Globus pallidus (tissue), 1 donor: ENCODE measurements at regions not wholly inside any gene's neighbourhood (a gene's known extent, or its start where the extent isn't known, plus 50 kb on each side); places are given as distances from the start of the nearest gene placed in this dataset.
"Not testable (repeated sequence)": the region's sequence is repeated elsewhere in the genome, so short reads cannot be mapped to it uniquely, and the experiment has no call there.

Source experiments
- DNase-seq: peaks from one replicate; pipeline ENCODE4 v3.0.0-alpha.2; 2015; ENCODE audit warnings: low spot score

DNA sequence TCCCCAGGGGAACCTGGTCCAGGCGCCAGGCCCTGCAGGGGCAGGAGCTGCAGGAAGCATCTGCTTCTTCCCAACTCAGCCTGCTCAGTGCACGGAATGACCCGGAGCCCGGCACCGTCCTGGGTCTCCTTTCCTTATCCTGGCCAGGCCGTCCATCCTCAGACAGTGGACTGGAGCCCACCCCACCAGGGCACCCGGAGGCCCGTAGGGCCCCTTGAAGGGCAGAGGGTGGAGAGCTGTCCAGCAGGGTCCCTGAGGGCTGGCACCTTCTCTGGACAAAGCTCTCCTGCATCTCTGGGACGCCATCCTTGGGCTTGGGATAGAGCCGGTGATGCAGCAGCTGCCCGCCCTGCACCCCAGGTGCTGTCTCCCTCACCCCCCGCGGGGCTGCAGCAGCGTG is 207.9 kb downstream of the TMEM121 start:
- DNase-seq: not testable (repeated sequence)

DNA sequence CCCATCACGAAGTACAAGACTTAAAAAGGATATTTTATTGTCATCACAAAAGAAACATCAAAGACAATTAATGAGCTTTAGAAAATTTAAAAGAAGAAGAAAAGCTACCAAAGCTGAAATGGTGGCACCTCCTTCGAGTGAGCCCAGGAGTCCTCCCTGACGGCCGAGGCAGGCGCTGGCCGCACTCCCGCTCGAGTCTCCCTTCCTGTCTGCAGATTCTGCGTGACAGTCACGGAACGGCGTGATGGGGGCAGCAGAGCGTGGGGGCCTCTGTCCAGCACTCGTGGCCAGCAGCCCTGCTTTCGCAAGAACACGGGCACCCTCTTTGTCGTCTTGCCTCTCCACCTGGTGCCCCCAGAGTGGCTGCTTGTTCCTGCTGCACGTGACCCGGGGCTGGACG is 209.9 kb downstream of the TMEM121 start:
- DNase-seq: not testable (repeated sequence)

- DNase-seq: no peak
These were observed 211.3 kb downstream of the TMEM121 start for GRCh38 chr14:105737504-105738246.

- DNase-seq: no peak
These were observed 212.3 kb downstream of the TMEM121 start for GRCh38 chr14:105738638-105739037.

- DNase-seq: no peak
These were observed 213.1 kb downstream of the TMEM121 start for GRCh38 chr14:105739331-105740102.

DNA sequence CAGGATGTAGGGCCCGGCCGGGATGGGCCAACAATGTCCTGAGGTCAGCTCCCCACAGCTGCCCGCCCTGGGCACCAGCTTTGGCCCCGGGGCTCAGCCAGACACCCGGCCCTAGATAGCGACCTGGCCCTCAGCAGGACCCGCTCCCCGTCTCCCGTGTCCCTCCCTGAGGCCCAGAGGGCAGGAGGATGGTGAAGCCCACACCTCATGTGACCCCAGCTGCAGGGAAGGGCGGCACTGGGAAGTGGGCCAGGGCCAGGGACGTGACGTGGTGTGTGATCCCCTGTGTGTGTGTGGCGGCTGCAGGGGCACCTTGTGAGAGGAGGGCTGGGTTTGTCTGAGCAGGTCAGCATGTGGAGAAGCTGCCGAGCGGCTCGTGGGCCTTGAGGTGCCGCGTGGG is 213.9 kb downstream of the TMEM121 start:
- DNase-seq: not testable (repeated sequence)

GRCh38 chr14:105740961-105741360 is 214.6 kb downstream of the TMEM121 start:
- not testable (repeated sequence) for DNase-seq

- DNase-seq: not testable (repeated sequence)
These were observed 215.5 kb downstream of the TMEM121 start for GRCh38 chr14:105741707-105742530.

- DNase-seq: no peak
These were observed 216.1 kb downstream of the TMEM121 start for GRCh38 chr14:105742531-105742848.

DNA sequence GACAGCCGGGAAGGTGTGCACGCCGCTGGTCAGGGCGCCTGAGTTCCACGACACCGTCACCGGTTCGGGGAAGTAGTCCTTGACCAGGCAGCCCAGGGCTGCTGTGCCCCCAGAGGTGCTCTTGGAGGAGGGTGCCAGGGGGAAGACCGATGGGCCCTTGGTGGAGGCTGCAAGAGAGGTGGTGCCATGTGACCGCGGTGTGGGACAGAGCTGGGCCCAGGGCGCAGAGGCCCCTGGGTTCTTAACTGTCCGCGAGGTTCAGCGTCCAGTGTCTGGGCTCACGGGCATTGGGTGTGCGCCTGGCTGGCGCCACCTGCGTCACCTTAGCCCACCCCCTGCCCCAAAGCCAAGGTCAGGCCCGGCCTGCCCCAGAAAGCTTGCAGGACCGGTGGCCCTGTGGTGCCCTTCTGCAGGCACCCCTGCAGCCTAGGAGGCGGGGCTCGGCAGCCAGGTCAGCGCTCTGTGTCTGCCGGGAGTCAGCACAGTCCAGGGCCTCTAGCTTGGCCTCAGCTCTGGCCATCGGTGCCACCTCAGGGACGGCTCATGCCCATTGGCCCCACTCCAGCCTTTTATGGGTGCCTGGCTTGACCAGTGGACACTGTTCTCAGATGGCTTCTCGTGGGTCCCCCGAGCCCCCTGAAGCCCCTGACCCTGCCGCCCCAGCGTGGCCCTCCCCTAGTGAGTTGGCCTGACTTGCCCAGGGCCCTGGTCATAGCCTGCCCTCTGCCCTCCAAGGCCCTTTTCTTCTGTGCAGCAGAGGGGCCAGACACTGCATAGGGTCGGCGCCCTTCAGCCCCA is 216.7 kb downstream of the TMEM121 start:
- not testable (repeated sequence) for DNase-seq

GRCh38 chr14:105744213-105744787 is 217.9 kb downstream of the TMEM121 start:
- DNase-seq: not testable (repeated sequence)

GRCh38 chr14:105745433-105746123 is 219.2 kb downstream of the TMEM121 start:
- DNase-seq: no peak

DNA sequence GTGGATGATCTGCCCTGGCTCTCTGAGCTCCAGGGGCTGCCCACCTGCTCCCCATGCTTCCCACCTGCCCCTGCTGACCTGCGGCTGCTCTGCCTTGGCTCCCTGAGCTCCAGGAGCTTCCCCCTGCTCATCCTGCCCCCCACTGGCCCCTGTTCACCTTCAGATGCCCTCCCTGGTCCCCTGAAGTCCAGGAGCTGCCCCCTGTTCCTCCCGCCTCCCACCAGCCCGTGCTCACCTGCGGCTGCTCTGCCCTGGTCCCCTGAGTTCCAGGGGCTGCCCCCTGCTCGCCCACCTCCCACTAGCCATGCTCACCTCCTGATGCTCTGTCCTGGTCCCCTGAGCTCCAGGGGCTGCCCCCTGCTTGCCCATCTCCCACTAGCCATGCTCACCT is 219.7 kb downstream of the TMEM121 start:
- no peak for DNase-seq

- DNase-seq: not testable (repeated sequence)
These were observed 220.6 kb downstream of the TMEM121 start for GRCh38 chr14:105746800-105747502.

DNA sequence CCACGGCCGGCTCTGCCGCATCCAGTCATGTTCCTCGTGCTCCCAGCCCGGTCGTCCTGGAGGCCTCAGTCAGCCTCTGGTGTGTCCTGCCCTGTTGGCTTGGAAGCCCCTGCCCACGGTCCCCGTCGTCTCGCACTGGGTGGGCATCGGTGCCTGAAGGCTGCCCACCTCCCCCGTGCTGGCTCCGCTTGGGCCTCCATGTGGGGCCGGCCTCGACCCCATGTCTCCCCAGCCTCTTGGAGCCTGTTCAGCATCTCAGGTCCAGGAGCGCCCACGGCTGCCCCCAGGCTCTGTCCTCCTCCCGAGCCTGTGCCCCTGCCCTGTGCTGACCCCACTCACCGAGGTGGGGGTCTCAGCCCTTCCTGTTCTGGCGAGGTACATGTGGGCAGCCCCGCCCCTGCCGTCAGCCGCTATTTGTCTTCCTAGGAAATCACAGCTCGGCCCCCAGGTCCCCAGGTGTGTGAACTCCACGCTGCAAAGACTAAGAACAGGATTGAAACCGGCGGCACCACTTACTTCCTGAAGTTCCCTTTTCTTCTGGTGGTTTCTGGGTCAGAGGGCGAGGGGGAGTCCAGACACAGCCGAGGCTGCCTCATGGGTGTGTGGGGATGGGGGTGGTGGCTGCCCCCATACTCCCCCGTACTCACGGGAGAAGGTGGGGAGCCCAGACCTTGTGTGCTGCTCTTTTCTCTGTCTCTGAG is 221.3 kb downstream of the TMEM121 start:
- DNase-seq: not testable (repeated sequence)

GRCh38 chr14:105748204-105748578 is 221.8 kb downstream of the TMEM121 start:
- no peak for DNase-seq

DNA sequence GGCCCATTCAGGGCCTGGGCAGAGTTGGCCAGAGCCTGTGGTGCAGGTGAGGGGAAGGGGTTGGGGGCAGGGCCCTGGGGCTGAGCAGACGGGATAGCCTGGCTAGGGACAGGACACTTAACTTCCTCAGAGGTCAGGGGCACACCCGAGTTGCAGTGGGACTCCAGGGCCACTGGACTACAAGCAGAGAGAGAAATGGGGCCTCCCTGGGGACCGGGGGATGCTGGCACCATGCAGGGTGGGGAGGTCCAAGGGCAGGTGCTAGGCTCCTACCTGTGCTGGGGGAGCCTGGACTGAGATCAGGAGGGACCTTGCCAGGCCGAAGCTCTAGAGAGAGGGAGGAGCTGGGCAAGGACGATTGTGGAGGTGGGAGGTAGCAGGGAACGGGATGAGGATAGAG is 222.3 kb downstream of the TMEM121 start:
- not testable (repeated sequence) for DNase-seq

DNA sequence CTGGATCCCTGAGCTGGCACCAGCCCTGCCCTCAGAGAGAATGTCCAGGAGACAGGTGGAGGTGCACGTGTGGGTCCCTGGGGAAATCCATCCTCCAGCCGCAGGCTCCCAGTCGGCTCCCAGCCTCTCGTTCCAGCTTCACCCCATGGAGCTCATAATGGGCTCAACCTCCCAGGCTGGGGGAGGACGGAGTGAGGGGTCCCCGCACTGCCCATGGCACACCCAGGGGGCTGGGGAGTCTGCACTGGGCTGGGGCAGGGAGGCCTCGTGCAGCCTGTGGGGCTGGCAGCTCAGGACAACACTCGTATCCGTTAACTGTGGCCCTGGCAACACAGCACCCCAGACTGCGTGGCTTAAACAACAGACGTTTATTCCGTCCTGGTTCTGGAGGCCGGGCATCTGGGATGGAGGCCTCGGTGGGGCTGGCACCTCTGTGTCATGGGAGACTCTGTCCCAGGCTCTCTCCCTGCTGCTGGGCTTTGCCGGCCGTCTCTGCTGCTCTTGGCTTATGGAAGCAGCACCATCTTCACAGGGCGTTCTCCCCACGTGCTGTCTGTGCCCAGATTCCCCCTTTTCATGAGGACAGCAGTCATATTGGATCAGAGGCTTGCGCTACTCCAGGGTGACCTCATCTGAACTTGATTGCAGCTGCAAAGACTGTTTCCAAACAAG is 223.6 kb downstream of the TMEM121 start:
- not testable (repeated sequence) for DNase-seq

DNA sequence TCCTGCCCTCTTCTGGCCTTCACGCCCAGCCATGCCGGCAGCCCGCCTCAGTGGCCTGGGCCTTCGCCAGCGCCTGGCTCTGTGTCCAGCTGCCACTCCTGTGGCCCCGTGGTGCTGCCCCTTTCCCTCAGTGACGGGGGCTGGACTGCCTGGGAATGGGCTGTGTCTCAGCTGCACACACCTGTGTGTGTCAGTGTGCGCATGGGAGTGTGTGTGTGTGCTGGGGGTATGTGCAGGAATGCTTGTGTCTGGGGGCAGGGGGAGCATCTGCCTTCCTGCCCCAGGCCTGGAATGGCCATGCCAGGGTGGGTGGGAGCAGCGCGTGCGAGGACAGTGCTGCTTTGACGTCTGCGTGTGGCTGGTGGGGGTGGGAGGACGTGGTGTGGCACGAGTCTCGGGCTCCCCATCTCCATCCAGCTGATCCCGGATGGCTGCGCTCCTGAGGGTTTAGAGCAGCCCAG is 224.9 kb downstream of the TMEM121 start:
- DNase-seq: not testable (repeated sequence)
